SK-N-DZ (cell line): ENCODE measurements at regions not wholly inside any gene's neighbourhood (a gene's known extent, or its start where the extent isn't known, plus 50 kb on each side); places are given as distances from the start of the nearest gene placed in this dataset.

Experiments used
- DNase-seq: peaks from one replicate; pipeline ENCODE4 v3.0.0-alpha.2; 2015; ENCODE audit warnings: low spot score

- no peak for DNase-seq
Measured at GRCh38 chr5:10853154-10853553, 92.1 kb upstream of the DAP start.

- DNase-seq, result no peak
Measured at GRCh38 chr5:10849278-10849677, 88.2 kb upstream of the DAP start.

- no peak for DNase-seq
Measured at GRCh38 chr5:10844016-10844415, 83.0 kb upstream of the DAP start.

- DNase-seq, result no peak
Measured at GRCh38 chr5:10842823-10843222, 81.8 kb upstream of the DAP start.

- DNase-seq, result no peak
Measured at GRCh38 chr5:10839916-10840599, 79.0 kb upstream of the DAP start.

GRCh38 chr5:10839118-10839517 is 78.1 kb upstream of the DAP start:
- no peak for DNase-seq

GRCh38 chr5:10838038-10838437 is 77.0 kb upstream of the DAP start:
- no peak for DNase-seq

GRCh38 chr5:10836986-10837385 is 76.0 kb upstream of the DAP start:
- no peak for DNase-seq

GRCh38 chr5:10834695-10835094 is 73.7 kb upstream of the DAP start:
- no peak for DNase-seq

- no peak for DNase-seq
Measured at GRCh38 chr5:10832987-10833386, 72.0 kb upstream of the DAP start.

- no peak for DNase-seq
Measured at GRCh38 chr5:10832421-10832820, 71.4 kb upstream of the DAP start.

- no peak for DNase-seq
Measured at GRCh38 chr5:10831419-10831818, 70.4 kb upstream of the DAP start.

GRCh38 chr5:10828241-10828640 is 67.2 kb upstream of the DAP start:
- DNase-seq, result no peak

GRCh38 chr5:10827571-10827970 is 66.5 kb upstream of the DAP start:
- no peak for DNase-seq

GRCh38 chr5:10826971-10827370 is 65.9 kb upstream of the DAP start:
- no peak for DNase-seq

GRCh38 chr5:10825897-10826644 is 65.0 kb upstream of the DAP start:
- no peak for DNase-seq

- no peak for DNase-seq
Measured at GRCh38 chr5:10812218-10812617, 51.2 kb upstream of the DAP start.
